ENCODE measurements at regions not wholly inside any gene's neighbourhood (a gene's known extent, or its start where the extent isn't known, plus 50 kb on each side); places are given as distances from the start of the nearest gene placed in this dataset.

GRCh38 chr7:12975412-12975811 lies 288.0 kb downstream of the ARL4A start:
- POLR2A ChIA-PET = no interaction called here
- CTCF ChIA-PET = no interaction called here
- no peak for ATAC-seq (ENCODE audit: low read depth)

GRCh38 chr7:12979181-12979580 lies 291.7 kb downstream of the ARL4A start:
- Histone ChIP-seq H2AFZ (ENCODE audit: insufficient read depth, low read depth, low read length, poor library complexity, severe bottlenecking) (no peak overlapping the region), H3K9ac (ENCODE audit: low read length) (no peak overlapping the region), H3K4me3 (ENCODE audit: control extremely low read depth in 1 of 5, extremely low read depth in 1 of 5, insufficient read depth in 1 of 5, low read depth in 2 of 5, low read length in 4 of 5) (no peak overlapping the region), H3K27me3 (replicated peaks in 1 of 4; ENCODE audit: control extremely low read depth in 1 of 4, control insufficient read depth in 3 of 4, insufficient read depth in 4 of 4, low read length in 3 of 4) (no peaks in the 10 kb centered on the region), H3K9me3 (ENCODE audit: control extremely low read depth in 1 of 3, control insufficient read depth in 2 of 3, insufficient read depth in 1 of 3, low read length in 2 of 3) (no peaks in the 10 kb centered on the region), H3K27ac (ENCODE audit: low read length in 2 of 2) (no peak overlapping the region), H3K4me1 (ENCODE audit: control insufficient read depth in 2 of 2, insufficient read depth in 2 of 2, low read length in 2 of 2) (no peaks in the 10 kb centered on the region), H3K79me2 (ENCODE audit: control insufficient read depth, insufficient read depth, low read length) (no peaks in the 10 kb centered on the region), H3K36me3 (replicated peaks in 1 of 2; ENCODE audit: control extremely low read depth in 1 of 2, control insufficient read depth in 1 of 2, extremely low read depth in 1 of 2, insufficient read depth in 2 of 2, low read length in 1 of 2) (no peaks in the 10 kb centered on the region), H4K20me1 (ENCODE audit: control insufficient read depth, insufficient read depth, low read length, poor library complexity, severe bottlenecking) (no peaks in the 10 kb centered on the region), H3K4me2 (replicated peaks; ENCODE audit: low read depth, low read length, poor library complexity, severe bottlenecking) (no peak overlapping the region)
- TF ChIP-seq CTCF (IDR thresholded peaks at IDR 0.05) = no peak
- TF ChIP-seq EZH2 (IDR thresholded peaks at IDR 0.05; ENCODE audit: borderline replicate concordance, insufficient read depth, low read depth, low read length, poor library complexity, severe bottlenecking) = no peak
- POLR2A ChIA-PET = no interaction called here
- intact Hi-C loops (cut with micrococcal nuclease) = no loop called here
- no peak for ATAC-seq (ENCODE audit: low read depth)
- 78% methylated on average over 1 of the region's 3 CpGs for WGBS (ENCODE audit: insufficient coverage)
- Mint-ChIP-seq H3K4me3 (no peak overlapping the region), H3K9me3 (ENCODE audit: insufficient read depth) (no peaks in the 10 kb centered on the region), H3K4me1 (no peaks in the 10 kb centered on the region), H3K27ac (no peak overlapping the region), H3K27me3 (no peaks in the 10 kb centered on the region)
- CTCF ChIA-PET = no interaction called here
- no peak for DNase-seq

More at GRCh38 chr7:12975412-12975811, 288.0 kb downstream of the ARL4A start:
- no peaks in the 10 kb centered on the region for H4K20me1 ChIP-seq (ENCODE audit: control insufficient read depth, insufficient read depth, low read length, poor library complexity, severe bottlenecking)
- intact Hi-C loops (cut with micrococcal nuclease) = no loop called here
- no peaks in the 10 kb centered on the region for H3K36me3 ChIP-seq (replicated peaks in 1 of 2; ENCODE audit: control extremely low read depth in 1 of 2, control insufficient read depth in 1 of 2, extremely low read depth in 1 of 2, insufficient read depth in 2 of 2, low read length in 1 of 2)
- Mint-ChIP-seq H3K27me3 (no peaks in the 10 kb centered on the region), H3K4me1 (no peaks in the 10 kb centered on the region), H3K27ac (no peak overlapping the region), H3K9me3 (ENCODE audit: insufficient read depth) (no peaks in the 10 kb centered on the region), H3K4me3 (no peak overlapping the region)
- no peak for TF ChIP-seq CTCF (IDR thresholded peaks at IDR 0.05)
- TF ChIP-seq EZH2 (IDR thresholded peaks at IDR 0.05; ENCODE audit: borderline replicate concordance, insufficient read depth, low read depth, low read length, poor library complexity, severe bottlenecking) = no peak
- DNase-seq = no peak
- H3K4me2 ChIP-seq (replicated peaks; ENCODE audit: low read depth, low read length, poor library complexity, severe bottlenecking) = no peak overlapping the region
- no peaks in the 10 kb centered on the region for H3K27me3 ChIP-seq (replicated peaks in 1 of 4; ENCODE audit: control extremely low read depth in 1 of 4, control insufficient read depth in 3 of 4, insufficient read depth in 4 of 4, low read length in 3 of 4)
- no peak overlapping the region for H3K27ac ChIP-seq (ENCODE audit: low read length in 2 of 2)
- no peaks in the 10 kb centered on the region for H3K4me1 ChIP-seq (ENCODE audit: control insufficient read depth in 2 of 2, insufficient read depth in 2 of 2, low read length in 2 of 2)
- no peaks in the 10 kb centered on the region for H3K79me2 ChIP-seq (ENCODE audit: control insufficient read depth, insufficient read depth, low read length)
- no peak overlapping the region for H3K4me3 ChIP-seq (ENCODE audit: control extremely low read depth in 1 of 5, extremely low read depth in 1 of 5, insufficient read depth in 1 of 5, low read depth in 2 of 5, low read length in 4 of 5)
- H3K9ac ChIP-seq (ENCODE audit: low read length) = no peak overlapping the region
- no peak overlapping the region for H2AFZ ChIP-seq (ENCODE audit: insufficient read depth, low read depth, low read length, poor library complexity, severe bottlenecking)
- H3K9me3 ChIP-seq (ENCODE audit: control extremely low read depth in 1 of 3, control insufficient read depth in 2 of 3, insufficient read depth in 1 of 3, low read length in 2 of 3) = no peaks in the 10 kb centered on the region
